ENCODE measurements at regions not wholly inside any gene's neighbourhood (a gene's known extent, or its start where the extent isn't known, plus 50 kb on each side); places are given as distances from the start of the nearest gene placed in this dataset.

GRCh38 chr14:38385343-38385742 is 129.4 kb upstream of the CLEC14A start:
- BruUV-seq (replicated peaks) = no TSS peak
- WGBS, 2 experiments (ENCODE audit: extremely low coverage in 2 of 2, insufficient read length in 1 of 2) = no CpG with 5 or more reads among the region's 5 CpGs
- H2AFZ ChIP-seq (replicated peaks; ENCODE audit: low read length, poor library complexity) = no peak overlapping the region
- H2AK9ac ChIP-seq (replicated peaks; ENCODE audit: low read depth, low read length, poor library complexity) = no peak overlapping the region
- in situ Hi-C loops (cut with MboI; ENCODE audit: low sequenced_read_pairs) = no loop called here
- no peak overlapping the region for H3K9ac ChIP-seq (ENCODE audit: low read depth, low read length)
- no peaks in the 10 kb centered on the region for H3K9me3 ChIP-seq (ENCODE audit: control insufficient read depth, insufficient read depth, low read length)
- no peak overlapping the region for H3K56ac ChIP-seq (ENCODE audit: extremely low read depth, insufficient read depth, low read length)
- peaks cover 2% of the 10 kb centered on the region; the same call in 1 of the 2 replicates for H3K4me1 ChIP-seq (ENCODE audit: control insufficient read depth, insufficient read depth, low read length)
- H3K4me3 ChIP-seq (ENCODE audit: insufficient read depth, low read depth, low read length) = no peak overlapping the region
- H3K18ac ChIP-seq (ENCODE audit: low read depth, low read length) = no peak overlapping the region
- H3K27me3 ChIP-seq (ENCODE audit: control insufficient read depth, insufficient read depth, low read length) = no peaks in the 10 kb centered on the region
- CTCF ChIA-PET = no interaction called here
- no peak overlapping the region for H2BK15ac ChIP-seq (ENCODE audit: low read depth, low read length)
- ATAC-seq (ENCODE audit: low read depth) (no peak), DNase-seq (no peak)
- no peak overlapping the region for H2BK5ac ChIP-seq (ENCODE audit: low read depth, low read length, poor library complexity, severe bottlenecking)
- no peak overlapping the region for H2BK20ac ChIP-seq (ENCODE audit: low read depth, low read length)
- H4K20me1 ChIP-seq (ENCODE audit: insufficient read depth, low read length) = no peaks in the 10 kb centered on the region
- dilution Hi-C loops (cut with HindIII; ENCODE audit: low sequenced_read_pairs, unreplicated experiment) = no loop called here
- no peak overlapping the region for H4K91ac ChIP-seq (ENCODE audit: insufficient read depth, low read depth, low read length)
- H2BK120ac ChIP-seq (ENCODE audit: low read depth, low read length) = no peak overlapping the region
- H3K4ac ChIP-seq (ENCODE audit: low read depth, low read length) = no peak overlapping the region
- H3K36me3 ChIP-seq (ENCODE audit: control insufficient read depth, insufficient read depth, low read length) = no peaks in the 10 kb centered on the region
- no peaks in the 10 kb centered on the region for H3K79me1 ChIP-seq (ENCODE audit: low read depth in 1 of 2, low read length in 2 of 2)
- no peak overlapping the region for H3K23ac ChIP-seq (ENCODE audit: low read depth, low read length)
- no peak overlapping the region for H3K27ac ChIP-seq (ENCODE audit: insufficient read depth, low read length)
- no peaks in the 10 kb centered on the region for H3K9me1 ChIP-seq (ENCODE audit: insufficient read depth, low read length)
- no peak overlapping the region for H4K8ac ChIP-seq (ENCODE audit: low read depth in 2 of 2, low read length in 2 of 2)
- no peak for TF ChIP-seq RFX5 (IDR thresholded peaks at IDR 0.05; ENCODE audit: low read depth, low read length)
- no peak for TF ChIP-seq BHLHE40 (IDR thresholded peaks at IDR 0.05; ENCODE audit: low read depth, low read length)
- TF ChIP-seq RCOR1 (IDR thresholded peaks at IDR 0.05; ENCODE audit: insufficient replicate concordance, low read length) = no peak
- no peak for TF ChIP-seq MAFK (IDR thresholded peaks at IDR 0.05; ENCODE audit: low read depth, low read length)
- H3K14ac ChIP-seq (replicated peaks; ENCODE audit: low read depth, low read length) = no peak overlapping the region
- POLR2A ChIA-PET (ENCODE audit: unreplicated experiment) = no interaction called here
- H4K5ac ChIP-seq (ENCODE audit: low read depth, low read length) = no peak overlapping the region
- intact Hi-C loops (cut with micrococcal nuclease) = no loop called here
- no peak overlapping the region for H3K4me2 ChIP-seq (ENCODE audit: low read depth, low read length)
- no peak overlapping the region for H2AK5ac ChIP-seq (ENCODE audit: low read depth, low read length)
